ENCODE measurements at regions not wholly inside any gene's neighbourhood (a gene's known extent, or its start where the extent isn't known, plus 50 kb on each side); places are given as distances from the start of the nearest gene placed in this dataset.
"Not testable (repeated sequence)": the region's sequence is repeated elsewhere in the genome, so short reads cannot be mapped to it uniquely, and the experiment has no call there.

- no peak for DNase-seq (ENCODE audit: low spot score)
Measured at GRCh38 chr4:173761938-173762337, 231.9 kb upstream of the HAND2 start.

- no peak for DNase-seq (ENCODE audit: low spot score)
Measured at GRCh38 chr4:173761236-173761635, 231.2 kb upstream of the HAND2 start.

GRCh38 chr4:173758132-173758531 lies 228.1 kb upstream of the HAND2 start:
- no peak for DNase-seq (ENCODE audit: low spot score)

GRCh38 chr4:173753408-173753807 lies 223.4 kb upstream of the HAND2 start:
- no peak for DNase-seq (ENCODE audit: low spot score)

- peak; percentile 25 for DNase-seq (ENCODE audit: low spot score)
Measured at GRCh38 chr4:173752610-173753230, 222.7 kb upstream of the HAND2 start.

GRCh38 chr4:173748353-173748752 lies 218.3 kb upstream of the HAND2 start:
- DNase-seq (ENCODE audit: low spot score), result no peak

- no peak for DNase-seq (ENCODE audit: low spot score)
Measured at GRCh38 chr4:173747537-173748257, 217.7 kb upstream of the HAND2 start.

- DNase-seq (ENCODE audit: low spot score), result no peak
Measured at GRCh38 chr4:173746424-173746823, 216.4 kb upstream of the HAND2 start.

GRCh38 chr4:173745765-173746164 lies 215.7 kb upstream of the HAND2 start:
- no peak for DNase-seq (ENCODE audit: low spot score)

- no peak for DNase-seq (ENCODE audit: low spot score)
Measured at GRCh38 chr4:173736840-173737239, 206.8 kb upstream of the HAND2 start.

GRCh38 chr4:173735585-173735984 lies 205.6 kb upstream of the HAND2 start:
- DNase-seq (ENCODE audit: low spot score), result no peak

- DNase-seq (ENCODE audit: low spot score), result no peak
Measured at GRCh38 chr4:173735049-173735448, 205.0 kb upstream of the HAND2 start.

GRCh38 chr4:173731257-173731656 lies 201.2 kb upstream of the HAND2 start:
- no peak for DNase-seq (ENCODE audit: low spot score)

GRCh38 chr4:173722075-173722474 lies 192.0 kb upstream of the HAND2 start:
- DNase-seq (ENCODE audit: low spot score), result no peak

- not testable (repeated sequence) for DNase-seq (ENCODE audit: low spot score)
Measured at GRCh38 chr4:173718504-173718903, 188.5 kb upstream of the HAND2 start.

GRCh38 chr4:173717581-173717980 lies 187.6 kb upstream of the HAND2 start:
- DNase-seq (ENCODE audit: low spot score), result no peak

- no peak for DNase-seq (ENCODE audit: low spot score)
Measured at GRCh38 chr4:173714456-173714855, 184.4 kb upstream of the HAND2 start.

- DNase-seq (ENCODE audit: low spot score), result no peak
Measured at GRCh38 chr4:173713026-173713425, 183.0 kb upstream of the HAND2 start.

GRCh38 chr4:173707658-173708419 lies 177.8 kb upstream of the HAND2 start:
- DNase-seq (ENCODE audit: low spot score), result no peak

GRCh38 chr4:173704201-173704600 lies 174.2 kb upstream of the HAND2 start:
- DNase-seq (ENCODE audit: low spot score), result no peak

- DNase-seq (ENCODE audit: low spot score), result no peak
Measured at GRCh38 chr4:173703021-173703420, 173.0 kb upstream of the HAND2 start.

- no peak for DNase-seq (ENCODE audit: low spot score)
Measured at GRCh38 chr4:173700650-173701049, 170.6 kb upstream of the HAND2 start.

GRCh38 chr4:173699841-173700475 lies 169.9 kb upstream of the HAND2 start:
- DNase-seq (ENCODE audit: low spot score), result no peak
